KMS-11 (cell line): ENCODE measurements at regions not wholly inside any gene's neighbourhood (a gene's known extent, or its start where the extent isn't known, plus 50 kb on each side); places are given as distances from the start of the nearest gene placed in this dataset.

Experiments
- H2AFZ ChIP-seq: fragments of 200-600 bp; sonication (generic); 2 replicates; pipeline ENCODE4 v1.6.1; 2016; ENCODE audit warnings: antibody characterized with exemption, mixed run types, low read depth
- H3K27ac ChIP-seq: fragments of 200-600 bp; sonication (generic); 2 replicates; pipeline ENCODE4 v1.6.1; 2016; ENCODE audit warnings: mild to moderate bottlenecking, mixed run types
- H3K27me3 ChIP-seq: fragments of 200-600 bp; sonication (generic); 2 replicates; pipeline ENCODE4 v1.6.1; 2017; ENCODE audit warnings: mild to moderate bottlenecking, low read depth, mixed run types, moderate library complexity; ENCODE audit not compliant: insufficient read depth
- H3K36me3 ChIP-seq: fragments of 200-600 bp; sonication (generic); 2 replicates; pipeline ENCODE4 v1.6.1; 2017; ENCODE audit warnings: mild to moderate bottlenecking, mixed run types; ENCODE audit not compliant: insufficient read depth
- H3K4me1 ChIP-seq: fragments of 200-600 bp; sonication (generic); 2 replicates; pipeline ENCODE4 v1.6.1; 2016; ENCODE audit warnings: mild to moderate bottlenecking, low read depth, mixed run types; ENCODE audit not compliant: poor library complexity, severe bottlenecking
- H3K4me2 ChIP-seq: fragments of 200-600 bp; sonication (generic); 2 replicates; pipeline ENCODE4 v1.7.0; 2016; ENCODE audit warnings: mild to moderate bottlenecking, mixed run types
- H3K4me3 ChIP-seq: fragments of 200-600 bp; sonication (generic); IDR thresholded peaks from 2 replicates; pipeline ENCODE4 v1.6.1; 2017; ENCODE audit warnings: low read depth, low read length, mixed read lengths; ENCODE audit not compliant: insufficient read depth
- H3K79me2 ChIP-seq: fragments of 200-600 bp; sonication (generic); 2 replicates; pipeline ENCODE4 v1.6.1; 2016; ENCODE audit warnings: low read depth, mixed run types; ENCODE audit not compliant: insufficient read depth
- H3K9ac ChIP-seq: fragments of 200-600 bp; sonication (generic); 2 replicates; pipeline ENCODE4 v1.6.1; 2016; ENCODE audit warnings: mild to moderate bottlenecking, mixed run types
- H4K20me1 ChIP-seq: fragments of 200-600 bp; sonication (generic); 2 replicates; pipeline ENCODE4 v1.6.1; 2016; ENCODE audit warnings: mild to moderate bottlenecking, mixed run types; ENCODE audit not compliant: insufficient read depth
- TF ChIP-seq, protein P1 (sequence below): fragments of 200-600 bp; sonication (generic); conservative IDR thresholded peaks from 2 replicates; pipeline ENCODE4 v1.6.1; 2017; ENCODE audit warnings: low read depth, mild to moderate bottlenecking, antibody characterized with exemption, low read length, moderate library complexity, mixed read lengths

DNA sequence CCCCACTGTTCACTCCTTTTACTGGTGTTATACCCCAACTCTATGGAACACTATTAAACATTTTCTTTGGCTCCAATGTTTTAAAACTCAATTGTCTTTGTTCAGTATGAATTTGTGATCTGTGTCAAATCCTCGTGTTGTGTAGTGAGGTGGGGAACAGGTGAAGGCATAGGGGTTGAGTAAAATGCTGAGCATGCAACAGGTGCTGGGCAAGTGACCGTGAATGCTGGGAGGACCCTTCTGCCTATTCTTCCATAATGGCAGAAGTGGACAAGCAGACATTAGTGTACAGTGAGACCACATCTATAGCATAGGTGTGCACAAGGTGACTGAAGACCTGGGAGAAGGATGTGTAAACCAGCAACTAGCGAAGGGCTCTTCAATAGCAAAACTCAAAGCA is 1188.0 kb downstream of the UQCRFS1 start:
- no peak overlapping the region for H3K4me2 ChIP-seq
- no peaks in the 10 kb centered on the region for H3K79me2 ChIP-seq
- H3K36me3 ChIP-seq, result no peaks in the 10 kb centered on the region
- no peak overlapping the region for H3K9ac ChIP-seq
- no peaks in the 10 kb centered on the region for H3K27me3 ChIP-seq
- H2AFZ ChIP-seq, result no peak overlapping the region
- no peaks in the 10 kb centered on the region for H4K20me1 ChIP-seq
- H3K4me1 ChIP-seq, result no peaks in the 10 kb centered on the region
- TF ChIP-seq, protein P1, sequence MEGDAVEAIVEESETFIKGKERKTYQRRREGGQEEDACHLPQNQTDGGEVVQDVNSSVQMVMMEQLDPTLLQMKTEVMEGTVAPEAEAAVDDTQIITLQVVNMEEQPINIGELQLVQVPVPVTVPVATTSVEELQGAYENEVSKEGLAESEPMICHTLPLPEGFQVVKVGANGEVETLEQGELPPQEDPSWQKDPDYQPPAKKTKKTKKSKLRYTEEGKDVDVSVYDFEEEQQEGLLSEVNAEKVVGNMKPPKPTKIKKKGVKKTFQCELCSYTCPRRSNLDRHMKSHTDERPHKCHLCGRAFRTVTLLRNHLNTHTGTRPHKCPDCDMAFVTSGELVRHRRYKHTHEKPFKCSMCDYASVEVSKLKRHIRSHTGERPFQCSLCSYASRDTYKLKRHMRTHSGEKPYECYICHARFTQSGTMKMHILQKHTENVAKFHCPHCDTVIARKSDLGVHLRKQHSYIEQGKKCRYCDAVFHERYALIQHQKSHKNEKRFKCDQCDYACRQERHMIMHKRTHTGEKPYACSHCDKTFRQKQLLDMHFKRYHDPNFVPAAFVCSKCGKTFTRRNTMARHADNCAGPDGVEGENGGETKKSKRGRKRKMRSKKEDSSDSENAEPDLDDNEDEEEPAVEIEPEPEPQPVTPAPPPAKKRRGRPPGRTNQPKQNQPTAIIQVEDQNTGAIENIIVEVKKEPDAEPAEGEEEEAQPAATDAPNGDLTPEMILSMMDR, result no peak
- no peak overlapping the region for H3K4me3 ChIP-seq
- no peak overlapping the region for H3K27ac ChIP-seq

DNA sequence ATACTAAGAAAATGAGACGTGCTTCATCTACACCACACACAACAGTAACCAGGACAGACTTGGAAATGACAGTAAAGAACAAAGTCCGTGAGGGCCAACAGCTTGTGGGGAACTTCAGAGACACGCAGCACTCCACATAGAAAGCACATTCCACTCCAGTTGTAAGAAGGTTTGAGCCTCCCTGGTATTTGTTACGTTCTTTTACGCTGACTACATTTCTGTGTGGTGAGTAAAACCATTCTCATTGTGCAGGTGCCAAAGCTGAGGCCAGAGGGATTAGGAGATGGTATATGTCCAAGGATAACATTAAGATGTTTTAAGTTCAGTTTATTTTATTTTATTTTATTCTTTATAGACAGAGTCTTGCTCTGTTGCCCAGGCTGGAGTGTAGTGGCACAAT is 1189.9 kb downstream of the UQCRFS1 start:
- TF ChIP-seq, protein P1, result no peak
- Histone ChIP-seq H3K36me3 (no peaks in the 10 kb centered on the region), H3K4me3 (no peak overlapping the region), H3K27me3 (no peaks in the 10 kb centered on the region), H3K79me2 (no peaks in the 10 kb centered on the region), H2AFZ (no peak overlapping the region), H4K20me1 (no peaks in the 10 kb centered on the region), H3K4me1 (no peaks in the 10 kb centered on the region), H3K27ac (no peak overlapping the region), H3K9ac (no peak overlapping the region), H3K4me2 (no peak overlapping the region)

DNA sequence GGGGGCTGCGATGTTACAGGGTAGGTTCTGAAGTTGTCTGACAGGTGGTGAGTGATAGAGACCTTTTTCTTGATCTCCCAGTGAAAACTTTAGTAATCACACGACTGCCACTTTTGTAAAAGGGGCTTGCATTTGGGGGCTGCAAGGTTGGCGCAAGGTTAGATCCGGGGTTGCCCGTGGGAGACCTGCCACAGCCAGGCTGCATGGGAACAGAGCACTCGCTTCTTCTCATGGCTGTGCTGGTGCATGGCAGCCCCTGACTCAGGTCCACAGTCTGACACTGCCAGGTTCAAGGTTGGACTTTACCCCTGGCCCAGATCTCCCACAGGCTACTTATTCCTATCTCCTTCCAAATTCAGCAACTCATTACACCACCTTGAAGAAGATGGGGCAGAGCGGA is 1190.4 kb downstream of the UQCRFS1 start:
- H2AFZ ChIP-seq, result no peak overlapping the region
- no peaks in the 10 kb centered on the region for H4K20me1 ChIP-seq
- H3K9ac ChIP-seq, result no peak overlapping the region
- H3K36me3 ChIP-seq, result no peaks in the 10 kb centered on the region
- no peaks in the 10 kb centered on the region for H3K79me2 ChIP-seq
- TF ChIP-seq, protein P1, result no peak
- no peaks in the 10 kb centered on the region for H3K27me3 ChIP-seq
- no peak overlapping the region for H3K27ac ChIP-seq
- H3K4me2 ChIP-seq, result no peak overlapping the region
- H3K4me1 ChIP-seq, result no peaks in the 10 kb centered on the region
- H3K4me3 ChIP-seq, result no peak overlapping the region

DNA sequence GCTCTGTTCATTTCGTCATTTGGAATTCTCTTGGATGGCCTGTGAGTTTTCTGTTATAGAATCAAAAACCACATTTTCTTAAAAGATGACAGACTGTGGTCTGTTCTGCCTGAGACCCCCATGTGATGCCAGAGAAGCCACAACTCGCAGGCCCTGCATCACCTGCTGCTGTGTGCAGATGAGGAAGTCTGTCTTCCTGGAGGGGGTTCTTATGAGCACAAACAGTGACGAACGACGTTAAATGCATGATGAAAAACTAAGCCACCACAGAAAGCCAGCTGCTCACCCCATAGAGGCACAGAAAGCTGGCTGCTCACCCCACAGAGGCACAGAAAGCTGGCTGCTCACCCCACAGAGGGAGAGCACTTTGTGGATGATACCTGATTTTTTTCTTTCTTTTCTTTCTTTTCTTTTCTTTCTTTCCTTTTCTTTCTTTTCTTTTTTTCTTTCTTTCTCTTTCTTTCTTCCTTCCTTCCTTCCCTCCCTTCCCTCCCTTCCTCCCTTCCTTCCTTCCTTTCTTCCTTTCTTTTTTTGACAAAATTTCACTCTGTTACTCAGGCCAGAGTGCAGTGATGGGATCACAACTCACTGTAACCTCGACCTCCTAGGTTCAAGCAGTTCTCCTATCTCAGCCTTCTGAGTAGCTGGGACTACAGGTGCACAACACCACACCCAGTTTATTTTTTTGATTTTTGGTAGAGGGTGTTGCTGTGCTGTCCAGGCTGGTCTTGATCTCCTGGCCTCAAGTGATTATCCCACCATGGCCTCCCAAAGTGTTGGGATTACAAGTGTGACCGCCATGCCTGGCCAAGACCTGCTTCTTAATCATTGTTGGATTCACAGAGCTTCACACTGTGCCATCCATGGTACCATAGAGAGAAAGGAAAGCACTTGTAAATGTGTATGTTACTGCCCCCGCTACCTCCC is 1191.4 kb downstream of the UQCRFS1 start:
- H3K4me2 ChIP-seq, result no peak overlapping the region
- no peak overlapping the region for H3K9ac ChIP-seq
- TF ChIP-seq, protein P1, result no peak
- no peaks in the 10 kb centered on the region for H3K79me2 ChIP-seq
- no peak overlapping the region for H3K27ac ChIP-seq
- no peak overlapping the region for H2AFZ ChIP-seq
- H3K36me3 ChIP-seq, result no peaks in the 10 kb centered on the region
- H4K20me1 ChIP-seq, result no peaks in the 10 kb centered on the region
- H3K27me3 ChIP-seq, result no peaks in the 10 kb centered on the region
- no peaks in the 10 kb centered on the region for H3K4me1 ChIP-seq
- H3K4me3 ChIP-seq, result no peak overlapping the region
